Activated CD8-positive, alpha-beta memory T cell treated with anti-CD3 and anti-CD28 coated beads for 4 hours (primary cell): ENCODE measurements at regions not wholly inside any gene's neighbourhood (a gene's known extent, or its start where the extent isn't known, plus 50 kb on each side); places are given as distances from the start of the nearest gene placed in this dataset.

Source experiments
- DNase-seq, 2 donors: peaks; one replicate each; pipeline ENCODE4 v3.0.0-alpha.2; 2020; ENCODE audit warnings: low read depth in 2 of 2

- DNase-seq: no peak
Observed at GRCh38 chr2:203812294-203813221, 55.0 kb upstream of the CTLA4 start.

- DNase-seq: no peak
Observed at GRCh38 chr2:203813684-203814083, 53.9 kb upstream of the CTLA4 start.

GRCh38 chr2:203814661-203815540, 52.7 kb upstream of the CTLA4 start:
- DNase-seq: no peak

- DNase-seq: no peak
Observed at GRCh38 chr2:203815541-203815898, 52.1 kb upstream of the CTLA4 start.

- DNase-seq: no peak
Observed at GRCh38 chr2:203817147-203817546, 50.4 kb upstream of the CTLA4 start.
